ENCODE measurements at regions not wholly inside any gene's neighbourhood (a gene's known extent, or its start where the extent isn't known, plus 50 kb on each side); places are given as distances from the start of the nearest gene placed in this dataset.

GRCh38 chr12:96143392-96143791 is 50.8 kb upstream of the ELK3 start:
- TF ChIP-seq POLR2AphosphoS5 (IDR thresholded peaks at IDR 0.05) (no peak), POLR2A (IDR thresholded peaks at IDR 0.05) (no peak), CTCF (IDR thresholded peaks at IDR 0.05) (no peak), EP300 (IDR thresholded peaks at IDR 0.05; ENCODE audit: low read depth) (no peak)
